ENCODE measurements at regions not wholly inside any gene's neighbourhood (a gene's known extent, or its start where the extent isn't known, plus 50 kb on each side); places are given as distances from the start of the nearest gene placed in this dataset.
"Not testable (repeated sequence)": the region's sequence is repeated elsewhere in the genome, so short reads cannot be mapped to it uniquely, and the experiment has no call there.

DNA sequence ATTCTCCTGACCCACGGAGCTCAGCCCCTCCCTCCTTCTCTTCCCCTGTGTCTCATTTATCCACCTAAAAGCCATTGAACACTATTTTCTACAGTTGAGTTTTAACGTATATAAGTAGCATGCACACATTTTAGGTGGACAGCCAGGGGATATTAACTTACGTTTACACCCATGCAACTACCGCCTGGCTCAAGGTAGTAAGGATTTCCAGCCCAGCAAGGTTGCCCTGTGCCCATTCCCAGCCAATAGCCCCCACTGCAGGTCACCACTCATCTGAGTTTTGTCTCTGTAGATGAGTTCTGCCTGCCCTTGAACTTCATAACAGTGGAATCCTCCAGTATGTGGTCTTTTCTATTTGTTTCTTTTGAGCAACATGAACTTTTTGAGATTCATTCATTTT is 65.4 kb downstream of the SMIM38 start:
- no peak for DNase-seq (ENCODE audit: low spot score)
- no peak for TF ChIP-seq EZH2phosphoT487 (IDR thresholded peaks at IDR 0.05)
- TF ChIP-seq EZH2 (IDR thresholded peaks at IDR 0.05), result no peak
- TF ChIP-seq CTCF (IDR thresholded peaks at IDR 0.05), result no peak
- H3K27ac ChIP-seq, result no peak overlapping the region

DNA sequence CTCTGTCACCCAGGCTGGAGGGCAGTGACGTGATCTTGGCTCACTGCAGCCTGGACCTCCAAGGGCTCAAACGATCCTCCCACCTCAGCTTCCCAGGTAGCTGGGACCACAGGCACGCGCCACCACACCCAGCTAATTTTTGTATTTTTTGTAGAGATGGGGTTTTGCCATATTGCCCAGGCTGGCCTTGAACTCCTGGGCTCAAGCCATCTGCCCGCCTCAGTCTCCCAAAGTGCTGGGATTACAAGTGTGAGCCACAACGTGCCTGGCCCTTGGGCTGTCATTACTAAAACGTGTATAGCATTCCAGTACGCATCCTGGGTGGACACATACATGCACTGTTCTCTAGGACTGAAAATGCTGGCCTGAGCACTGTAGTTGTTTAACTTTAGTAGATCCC is 65.9 kb downstream of the SMIM38 start:
- not testable (repeated sequence) for H3K4me1 Mint-ChIP-seq; H3K9me3 ChIP-seq (ENCODE audit: low read depth); DNase-seq (ENCODE audit: low spot score); H3K4me1 ChIP-seq; H3F3A ChIP-seq (ENCODE audit: low read depth); H3K4me2 ChIP-seq; H3K36me3 ChIP-seq; H3K4me3 ChIP-seq; H3K27ac ChIP-seq; H3K36me3 Mint-ChIP-seq; H3K4me3 Mint-ChIP-seq; H3K9me3 Mint-ChIP-seq; H3K79me2 ChIP-seq (ENCODE audit: low read depth); H3K27me3 Mint-ChIP-seq (ENCODE audit: insufficient read depth, low read depth); H3K9ac ChIP-seq; H4K20me1 ChIP-seq (ENCODE audit: low read depth); H2AFZ ChIP-seq (replicated peaks); H3K27ac Mint-ChIP-seq
- peaks cover 15% of the 10 kb centered on the region for H3K27me3 ChIP-seq

More for the DNA sequence above, 65.4 kb downstream of the SMIM38 start:
- Histone ChIP-seq H3K4me3 (no peak overlapping the region), H3K9me3 (ENCODE audit: low read depth) (no peaks in the 10 kb centered on the region), H3K9ac (no peak overlapping the region), H2AFZ (replicated peaks) (no peak overlapping the region), H3K4me1 (no peaks in the 10 kb centered on the region), H4K20me1 (ENCODE audit: low read depth) (no peaks in the 10 kb centered on the region), H3K4me2 (no peak overlapping the region), H3K27me3 (peaks cover 11% of the 10 kb centered on the region), H3K79me2 (ENCODE audit: low read depth) (no peaks in the 10 kb centered on the region), H3F3A (ENCODE audit: low read depth) (no peaks in the 10 kb centered on the region), H3K36me3 (no peaks in the 10 kb centered on the region)
- H3K27me3 Mint-ChIP-seq (ENCODE audit: insufficient read depth, low read depth), result no peaks in the 10 kb centered on the region
- H3K4me3 Mint-ChIP-seq, result no peak overlapping the region
- peaks cover 5% of the 10 kb centered on the region for H3K4me1 Mint-ChIP-seq
- peaks cover 7% of the 10 kb centered on the region for H3K9me3 Mint-ChIP-seq
- no peaks in the 10 kb centered on the region for H3K36me3 Mint-ChIP-seq
- peak overlapping the region; percentile 27 for H3K27ac Mint-ChIP-seq

DNA sequence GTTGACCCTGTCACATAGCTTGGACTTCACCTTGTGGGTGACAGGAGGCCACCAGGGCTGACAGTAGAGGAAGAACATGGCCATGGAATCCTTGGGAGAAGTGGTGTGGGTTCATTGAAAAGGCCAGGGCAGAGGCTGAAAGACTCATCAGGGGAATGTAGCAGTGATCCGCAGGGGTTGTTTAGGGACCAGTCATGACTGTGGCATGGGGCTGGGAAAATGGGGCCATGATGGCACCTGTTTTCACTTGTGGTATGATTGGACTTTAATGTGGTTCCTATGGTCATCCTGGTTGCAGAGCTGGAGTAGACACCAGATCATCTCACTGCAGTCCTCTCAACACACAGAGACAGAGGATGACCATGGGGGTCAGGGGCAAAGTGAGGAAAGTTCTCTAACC is 66.7 kb upstream of the MYEOV start:
- H3K9ac ChIP-seq, result no peak overlapping the region
- H3K36me3 ChIP-seq, result no peaks in the 10 kb centered on the region
- Mint-ChIP-seq H3K36me3 (no peaks in the 10 kb centered on the region), H3K4me1 (no peaks in the 10 kb centered on the region), H3K27ac (no peak overlapping the region), H3K9me3 (peaks cover 13% of the 10 kb centered on the region), H3K4me3 (no peak overlapping the region), H3K27me3 (ENCODE audit: insufficient read depth, low read depth) (peaks cover 6% of the 10 kb centered on the region)
- no peaks in the 10 kb centered on the region for H3K79me2 ChIP-seq (ENCODE audit: low read depth)
- no peaks in the 10 kb centered on the region for H3K4me1 ChIP-seq
- no peak overlapping the region for H3K27ac ChIP-seq
- no peak overlapping the region for H3K4me2 ChIP-seq
- H3K4me3 ChIP-seq, result no peak overlapping the region
- TF ChIP-seq EZH2phosphoT487 (IDR thresholded peaks at IDR 0.05) (no peak), CTCF (IDR thresholded peaks at IDR 0.05) (no peak), EZH2 (IDR thresholded peaks at IDR 0.05) (no peak)
- peaks cover 19% of the 10 kb centered on the region for H3K27me3 ChIP-seq
- H2AFZ ChIP-seq (replicated peaks), result no peak overlapping the region
- H3K9me3 ChIP-seq (ENCODE audit: low read depth), result no peaks in the 10 kb centered on the region
- no peaks in the 10 kb centered on the region for H3F3A ChIP-seq (ENCODE audit: low read depth)
- H4K20me1 ChIP-seq (ENCODE audit: low read depth), result no peaks in the 10 kb centered on the region
- DNase-seq (ENCODE audit: low spot score), result no peak

- Histone ChIP-seq H3F3A (ENCODE audit: low read depth) (no peaks in the 10 kb centered on the region), H3K4me3 (no peak overlapping the region), H3K79me2 (ENCODE audit: low read depth) (no peaks in the 10 kb centered on the region), H3K9ac (no peak overlapping the region), H3K4me2 (no peak overlapping the region), H2AFZ (replicated peaks) (no peak overlapping the region), H3K27me3 (peaks cover 14% of the 10 kb centered on the region), H3K9me3 (ENCODE audit: low read depth) (no peaks in the 10 kb centered on the region), H4K20me1 (ENCODE audit: low read depth) (no peaks in the 10 kb centered on the region), H3K4me1 (peaks cover 6% of the 10 kb centered on the region), H3K36me3 (no peaks in the 10 kb centered on the region), H3K27ac (no peak overlapping the region)
- H3K27ac Mint-ChIP-seq, result no peak overlapping the region
- H3K27me3 Mint-ChIP-seq (ENCODE audit: insufficient read depth, low read depth), result peaks cover 6% of the 10 kb centered on the region
- TF ChIP-seq EZH2 (IDR thresholded peaks at IDR 0.05) (no peak), CTCF (IDR thresholded peaks at IDR 0.05) (no peak)
- no peaks in the 10 kb centered on the region for H3K36me3 Mint-ChIP-seq
- H3K4me3 Mint-ChIP-seq, result no peak overlapping the region
- peaks cover 13% of the 10 kb centered on the region for H3K9me3 Mint-ChIP-seq
- peaks cover 3% of the 10 kb centered on the region for H3K4me1 Mint-ChIP-seq
- DNase-seq (ENCODE audit: low spot score), result no peak
Observed at GRCh38 chr11:69229511-69229910, 64.4 kb upstream of the MYEOV start.
